GM18907 (cell line): ENCODE measurements at regions not wholly inside any gene's neighbourhood (a gene's known extent, or its start where the extent isn't known, plus 50 kb on each side); places are given as distances from the start of the nearest gene placed in this dataset.
"Not testable (repeated sequence)": the region's sequence is repeated elsewhere in the genome, so short reads cannot be mapped to it uniquely, and the experiment has no call there.

Experiments
- ATAC-seq: cut with Tn5 transposase; IDR thresholded peaks from one replicate; pipeline ENCODE4 v1.9.1; 2021; ENCODE audit warnings: mild to moderate bottlenecking, moderate library complexity; ENCODE audit not compliant: unreplicated experiment

- no peak for ATAC-seq
Measured at GRCh38 chr1:65020774-65021173, 54.4 kb upstream of the JAK1 start.

- no peak for ATAC-seq
Measured at GRCh38 chr1:65021795-65022194, 55.4 kb upstream of the JAK1 start.

- ATAC-seq: no peak
Measured at GRCh38 chr1:65022216-65022615, 55.9 kb upstream of the JAK1 start.

- no peak for ATAC-seq
Measured at GRCh38 chr1:65025794-65026193, 59.4 kb upstream of the JAK1 start.

- no peak for ATAC-seq
Measured at GRCh38 chr1:65026235-65026634, 59.9 kb upstream of the JAK1 start.

- ATAC-seq: no peak
Measured at GRCh38 chr1:65027666-65028358, 61.5 kb upstream of the JAK1 start.

GRCh38 chr1:65029434-65029833, 63.1 kb upstream of the JAK1 start:
- not testable (repeated sequence) for ATAC-seq

- ATAC-seq: not testable (repeated sequence)
Measured at GRCh38 chr1:65034879-65035278, 68.5 kb upstream of the JAK1 start.

GRCh38 chr1:65036570-65037051, 70.3 kb upstream of the JAK1 start:
- no peak for ATAC-seq

- ATAC-seq: no peak
Measured at GRCh38 chr1:65039066-65039465, 72.7 kb upstream of the JAK1 start.

GRCh38 chr1:65039508-65039907, 73.2 kb upstream of the JAK1 start:
- no peak for ATAC-seq

GRCh38 chr1:65042467-65042866, 76.1 kb upstream of the JAK1 start:
- ATAC-seq: no peak

GRCh38 chr1:65044411-65044810, 78.1 kb upstream of the JAK1 start:
- no peak for ATAC-seq

- ATAC-seq: no peak
Measured at GRCh38 chr1:65045022-65045817, 78.9 kb upstream of the JAK1 start.

GRCh38 chr1:65048335-65048734, 82.0 kb upstream of the JAK1 start:
- no peak for ATAC-seq

- no peak for ATAC-seq
Measured at GRCh38 chr1:65049941-65050713, 83.8 kb upstream of the JAK1 start.

GRCh38 chr1:65050735-65051134, 84.4 kb upstream of the JAK1 start:
- ATAC-seq: no peak

- no peak for ATAC-seq
Measured at GRCh38 chr1:65054481-65054880, 88.1 kb upstream of the JAK1 start.

GRCh38 chr1:65055747-65056146, 89.4 kb upstream of the JAK1 start:
- no peak for ATAC-seq

GRCh38 chr1:65056234-65056633, 89.9 kb upstream of the JAK1 start:
- no peak for ATAC-seq

GRCh38 chr1:65056866-65057265, 90.5 kb upstream of the JAK1 start:
- ATAC-seq: no peak
